GM12872 (cell line): ENCODE measurements at regions not wholly inside any gene's neighbourhood (a gene's known extent, or its start where the extent isn't known, plus 50 kb on each side); places are given as distances from the start of the nearest gene placed in this dataset.

Experiments used
- CTCF ChIP-seq: IDR thresholded peaks from 3 replicates; pipeline ENCODE4 v1.5.1; 2011; ENCODE audit warnings: low read depth, mild to moderate bottlenecking, low read length, moderate library complexity; ENCODE audit not compliant: insufficient read depth

- TF ChIP-seq CTCF = no peak
Measured at GRCh38 chr4:137968956-137969678, 273.0 kb downstream of the SLC7A11 start.

GRCh38 chr4:137967480-137968190 is 274.5 kb downstream of the SLC7A11 start:
- TF ChIP-seq CTCF = no peak

GRCh38 chr4:137966504-137966903 is 275.6 kb downstream of the SLC7A11 start:
- no peak for TF ChIP-seq CTCF

DNA sequence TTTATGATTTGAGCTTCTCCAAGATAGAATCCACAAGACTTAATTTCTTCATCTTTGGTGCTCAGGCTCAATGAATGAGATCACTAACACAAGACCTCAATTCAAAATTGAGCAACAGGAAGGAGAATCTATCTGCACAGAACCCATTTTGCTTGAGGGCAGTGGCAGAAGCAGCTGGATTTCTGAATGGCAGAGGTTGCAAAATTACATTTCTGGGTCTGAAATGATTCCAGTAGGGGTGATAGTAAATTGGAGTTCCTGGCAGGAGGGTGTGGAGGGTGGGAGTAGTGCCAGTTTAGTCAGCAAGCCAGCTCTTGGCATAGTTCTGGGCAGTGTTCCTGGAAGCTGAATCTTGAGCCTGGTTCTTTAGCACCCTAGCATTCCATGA is 281.1 kb downstream of the SLC7A11 start:
- no peak for TF ChIP-seq CTCF

- no peak for TF ChIP-seq CTCF
Measured at GRCh38 chr4:137960371-137961050, 281.6 kb downstream of the SLC7A11 start.

DNA sequence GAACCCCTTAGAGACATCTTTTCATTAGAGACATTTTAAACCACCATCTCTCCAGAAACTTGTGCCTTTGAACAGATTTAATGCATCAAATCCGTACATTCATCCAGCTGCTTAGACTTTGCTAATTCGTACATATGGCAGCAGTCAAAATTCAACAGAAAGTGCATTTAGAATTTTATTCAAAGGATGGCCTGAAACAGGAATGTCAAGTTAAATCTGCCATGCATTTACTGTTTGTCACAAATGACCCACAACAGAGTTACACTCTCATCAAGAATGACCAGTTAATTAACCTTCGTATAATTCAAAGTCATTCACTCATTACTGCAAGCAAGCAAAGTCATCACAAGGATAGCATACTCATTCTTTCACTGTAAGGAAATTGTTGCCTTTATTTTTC is 284.3 kb downstream of the SLC7A11 start:
- TF ChIP-seq CTCF = no peak

- no peak for TF ChIP-seq CTCF
Measured at GRCh38 chr4:137956256-137956655, 285.9 kb downstream of the SLC7A11 start.
